Loucy (cell line): ENCODE measurements at regions not wholly inside any gene's neighbourhood (a gene's known extent, or its start where the extent isn't known, plus 50 kb on each side); places are given as distances from the start of the nearest gene placed in this dataset.

Experiments used
- CTCF ChIP-seq: fragments of 200-600 bp; sonication (generic); conservative IDR thresholded peaks from 2 replicates; pipeline ENCODE4 v1.5.1; 2014; ENCODE audit warnings: mild to moderate bottlenecking, antibody characterized with exemption, low read length
- EZH2phosphoT487 ChIP-seq: fragments of 200-600 bp; IDR thresholded peaks from 2 replicates; pipeline ENCODE4 v1.6.1; 2018; ENCODE audit warnings: antibody characterized with exemption, mild to moderate bottlenecking, moderate library complexity, borderline replicate concordance

DNA sequence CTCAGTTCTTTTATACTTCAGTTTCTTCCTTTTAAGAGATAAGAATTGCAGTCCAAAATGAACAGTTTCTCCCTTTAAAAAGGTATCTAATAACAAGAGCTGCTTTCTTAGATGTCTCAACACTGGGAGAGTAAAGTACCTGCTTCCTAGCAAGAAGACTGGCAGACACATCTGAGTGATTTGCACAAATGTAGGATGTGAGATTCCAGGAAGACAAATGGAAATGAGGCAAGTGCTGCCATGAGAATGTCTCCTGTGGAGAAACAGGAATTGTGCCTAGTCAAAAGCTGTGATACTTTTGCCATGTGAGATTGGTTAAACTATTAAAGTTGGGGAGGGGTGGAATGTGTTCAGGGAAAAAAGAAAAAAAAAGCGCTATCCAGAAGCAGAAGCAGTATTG lies 159.1 kb downstream of the HTR1A start:
- TF ChIP-seq CTCF (no peak), EZH2phosphoT487 (no peak)
